ENCODE measurements at regions not wholly inside any gene's neighbourhood (a gene's known extent, or its start where the extent isn't known, plus 50 kb on each side); places are given as distances from the start of the nearest gene placed in this dataset.

DNA sequence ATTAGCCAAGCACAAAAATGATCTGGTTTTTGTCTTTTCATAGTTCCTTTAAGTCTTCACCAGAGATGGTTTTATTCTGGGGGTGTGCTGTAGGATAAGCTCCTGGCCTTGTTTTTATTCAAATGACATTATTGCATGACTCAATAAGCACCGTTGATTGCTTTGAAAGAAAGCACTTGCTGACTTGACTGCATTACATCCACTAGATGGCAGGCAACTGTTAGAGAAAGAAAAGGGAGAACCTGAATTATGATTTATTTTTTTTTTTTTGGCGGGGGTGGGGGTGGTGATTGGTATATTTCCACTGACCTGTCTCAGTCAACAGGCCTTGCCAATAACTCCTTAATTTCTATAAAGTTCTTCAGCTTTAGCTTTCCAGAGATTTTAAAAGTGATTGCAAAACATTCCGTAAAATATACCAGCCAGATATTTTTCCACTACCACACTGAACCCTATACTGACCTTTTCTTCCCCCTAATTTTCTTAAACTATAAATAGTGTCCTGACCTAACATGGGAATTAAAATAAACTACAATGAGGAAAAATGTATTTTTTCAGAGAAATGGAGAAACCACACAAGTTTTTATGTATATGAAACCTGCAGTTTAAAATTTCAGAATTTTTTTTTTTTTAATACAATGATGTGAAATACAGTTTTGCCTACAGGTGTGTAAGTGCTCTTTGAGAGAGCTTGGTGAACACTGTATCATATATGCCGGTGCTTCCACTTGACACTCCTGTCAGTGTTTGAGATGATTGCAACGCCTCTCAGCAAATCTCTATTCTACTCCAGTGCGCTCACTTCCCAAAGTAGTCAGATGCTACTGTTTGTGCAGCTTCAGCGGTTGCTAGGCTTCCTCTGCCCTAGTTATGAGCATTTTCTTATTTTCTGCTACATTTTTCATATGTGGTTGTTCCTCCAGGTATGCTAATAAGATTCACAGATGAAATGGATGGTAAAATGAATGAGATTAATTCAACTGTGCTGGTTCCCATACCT, 274.3 kb downstream of the CD109 start:
- TF ChIP-seq, protein P1, sequence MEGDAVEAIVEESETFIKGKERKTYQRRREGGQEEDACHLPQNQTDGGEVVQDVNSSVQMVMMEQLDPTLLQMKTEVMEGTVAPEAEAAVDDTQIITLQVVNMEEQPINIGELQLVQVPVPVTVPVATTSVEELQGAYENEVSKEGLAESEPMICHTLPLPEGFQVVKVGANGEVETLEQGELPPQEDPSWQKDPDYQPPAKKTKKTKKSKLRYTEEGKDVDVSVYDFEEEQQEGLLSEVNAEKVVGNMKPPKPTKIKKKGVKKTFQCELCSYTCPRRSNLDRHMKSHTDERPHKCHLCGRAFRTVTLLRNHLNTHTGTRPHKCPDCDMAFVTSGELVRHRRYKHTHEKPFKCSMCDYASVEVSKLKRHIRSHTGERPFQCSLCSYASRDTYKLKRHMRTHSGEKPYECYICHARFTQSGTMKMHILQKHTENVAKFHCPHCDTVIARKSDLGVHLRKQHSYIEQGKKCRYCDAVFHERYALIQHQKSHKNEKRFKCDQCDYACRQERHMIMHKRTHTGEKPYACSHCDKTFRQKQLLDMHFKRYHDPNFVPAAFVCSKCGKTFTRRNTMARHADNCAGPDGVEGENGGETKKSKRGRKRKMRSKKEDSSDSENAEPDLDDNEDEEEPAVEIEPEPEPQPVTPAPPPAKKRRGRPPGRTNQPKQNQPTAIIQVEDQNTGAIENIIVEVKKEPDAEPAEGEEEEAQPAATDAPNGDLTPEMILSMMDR (IDR thresholded peaks at IDR 0.05; ENCODE audit: poor library complexity, severe bottlenecking), result peak; percentile 80
- no peak for TF ChIP-seq POLR2AphosphoS5 (IDR thresholded peaks at IDR 0.05)
- TF ChIP-seq EZH2 (IDR thresholded peaks at IDR 0.05; ENCODE audit: borderline replicate concordance, insufficient read depth, low read length, poor library complexity, severe bottlenecking), result no peak

Measured in neural cell (in vitro differentiated cells).